ENCODE measurements at regions not wholly inside any gene's neighbourhood (a gene's known extent, or its start where the extent isn't known, plus 50 kb on each side); places are given as distances from the start of the nearest gene placed in this dataset.
A peak's percentile ranks its signal among the peaks of the same experiment; 100 is the strongest.

DNA sequence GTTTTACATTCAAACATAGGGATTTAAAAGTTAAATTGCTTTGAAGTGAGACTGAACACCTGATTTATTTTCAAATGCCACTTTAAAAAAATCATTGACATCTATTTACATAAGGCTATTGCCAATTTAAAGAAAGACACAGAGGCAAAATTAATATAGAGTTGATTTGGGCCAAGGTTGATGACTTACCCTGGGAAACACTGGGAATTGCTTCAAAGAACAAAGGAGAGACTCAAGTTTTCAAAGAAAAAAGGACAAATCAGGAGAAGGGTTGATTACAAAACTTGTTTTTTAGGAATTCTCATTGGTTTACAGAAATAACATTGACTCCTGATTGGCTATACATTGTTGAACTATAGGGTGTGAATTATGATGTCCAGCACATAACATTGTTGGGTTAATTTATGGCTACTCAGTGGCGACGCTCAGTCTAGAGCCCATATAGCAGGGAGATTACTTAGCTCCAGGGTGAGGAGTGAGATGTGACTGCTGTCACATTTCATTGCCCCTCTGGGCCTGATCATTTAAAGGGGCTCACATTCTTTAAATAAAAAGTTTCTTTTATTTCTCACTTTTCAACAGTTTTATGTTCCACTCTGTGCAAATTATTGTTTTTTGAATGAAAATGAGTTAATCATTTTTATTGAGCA lies 184.6 kb downstream of the SPATA18 start:
- Mint-ChIP-seq H3K36me3 (no peaks in the 10 kb centered on the region), H3K4me1 (no peaks in the 10 kb centered on the region), H3K4me3 (no peak overlapping the region), H3K9me3 (peaks cover 0 to 4% (median 2%) of the 10 kb centered on the region in 5 donors), H3K27me3 (peaks cover 0 to 2% of the 10 kb centered on the region in 2 donors), H3K27ac (peak overlapping the region in 1 of 8 donors; percentile 27)
- H3K4me1 ChIP-seq (ENCODE audit: insufficient read depth, low read length), result no peaks in the 10 kb centered on the region
- ChIA-PET POLR2A (no interaction called here), CTCF (no interaction called here)
- no peak overlapping the region for H3K4me3 ChIP-seq (ENCODE audit: low read length)
- no peak for DNase-seq
- H3K36me3 ChIP-seq (ENCODE audit: insufficient read depth, low read length), result no peaks in the 10 kb centered on the region
- H3K9me3 ChIP-seq (ENCODE audit: low read length), result no peaks in the 10 kb centered on the region
- no peaks in the 10 kb centered on the region for H3K27me3 ChIP-seq (ENCODE audit: insufficient read depth, low read length, poor library complexity, severe bottlenecking)
- no peak overlapping the region for H3K27ac ChIP-seq (ENCODE audit: low read depth, low read length)

DNA sequence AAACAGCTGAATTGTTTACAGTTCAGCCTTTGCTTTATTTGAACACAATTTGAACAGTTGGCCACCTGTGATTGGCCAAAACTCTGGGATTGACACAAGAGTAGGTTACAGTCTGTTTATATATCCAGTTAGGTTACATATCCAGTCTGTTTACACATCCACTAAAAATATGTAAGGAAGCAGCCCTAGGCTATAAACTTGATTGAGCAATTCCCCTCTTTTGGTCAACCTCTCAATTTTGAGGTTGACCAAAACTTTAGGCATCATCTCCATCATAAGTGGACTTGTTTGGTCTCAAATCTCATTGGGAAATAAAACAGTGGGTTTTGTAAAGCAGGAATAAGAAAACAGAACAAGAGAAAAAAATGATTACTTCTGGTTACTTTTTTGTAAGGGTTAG lies 190.8 kb downstream of the SPATA18 start:
- POLR2A ChIA-PET, result no interaction called here
- no peaks in the 10 kb centered on the region for H3K36me3 ChIP-seq (ENCODE audit: insufficient read depth, low read length)
- H3K4me1 ChIP-seq (ENCODE audit: insufficient read depth, low read length), result no peaks in the 10 kb centered on the region
- no peak for DNase-seq
- no peak overlapping the region for H3K4me3 ChIP-seq (ENCODE audit: low read length)
- no peaks in the 10 kb centered on the region for H3K9me3 ChIP-seq (ENCODE audit: low read length)
- H3K27ac Mint-ChIP-seq, result no peak overlapping the region
- peaks cover 1 to 7% (median 2%) of the 10 kb centered on the region in 5 donors for H3K9me3 Mint-ChIP-seq
- H3K27me3 ChIP-seq (ENCODE audit: insufficient read depth, low read length, poor library complexity, severe bottlenecking), result no peaks in the 10 kb centered on the region
- CTCF ChIA-PET, result no interaction called here
- no peak overlapping the region for H3K27ac ChIP-seq (ENCODE audit: low read depth, low read length)
- no peaks in the 10 kb centered on the region for H3K4me1 Mint-ChIP-seq
- H3K27me3 Mint-ChIP-seq, result no peaks in the 10 kb centered on the region
- H3K4me3 Mint-ChIP-seq, result no peak overlapping the region
- H3K36me3 Mint-ChIP-seq, result no peaks in the 10 kb centered on the region

DNA sequence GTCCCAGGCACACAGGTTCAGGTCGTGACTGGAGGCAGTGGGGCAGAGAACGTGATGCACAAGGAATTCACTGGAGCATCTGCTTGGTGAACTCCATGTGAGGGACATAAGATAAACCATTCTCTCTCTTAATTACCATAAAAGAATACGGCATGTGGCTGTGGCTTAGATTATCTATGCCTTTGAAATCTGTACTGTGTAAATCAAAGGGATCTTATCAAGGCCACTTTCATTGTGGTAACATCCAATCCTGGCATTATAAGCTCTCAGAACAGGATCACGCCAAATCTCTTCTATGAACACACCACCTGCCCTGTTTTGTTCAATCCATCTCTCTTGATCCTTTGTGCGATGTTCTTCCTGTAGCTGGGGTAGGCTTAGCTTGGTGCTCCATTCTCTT lies 192.3 kb downstream of the SPATA18 start:
- Mint-ChIP-seq H3K27ac (no peak overlapping the region), H3K4me1 (no peaks in the 10 kb centered on the region), H3K9me3 (peaks cover 2 to 7% (median 4%) of the 10 kb centered on the region in 5 donors), H3K4me3 (no peak overlapping the region), H3K36me3 (no peaks in the 10 kb centered on the region), H3K27me3 (no peaks in the 10 kb centered on the region)
- Histone ChIP-seq H3K9me3 (ENCODE audit: low read length) (no peaks in the 10 kb centered on the region), H3K36me3 (ENCODE audit: insufficient read depth, low read length) (no peaks in the 10 kb centered on the region), H3K27me3 (ENCODE audit: insufficient read depth, low read length, poor library complexity, severe bottlenecking) (no peaks in the 10 kb centered on the region), H3K4me1 (ENCODE audit: insufficient read depth, low read length) (no peaks in the 10 kb centered on the region), H3K27ac (ENCODE audit: low read depth, low read length) (no peak overlapping the region), H3K4me3 (ENCODE audit: low read length) (no peak overlapping the region)
- DNase-seq, result no peak
- POLR2A ChIA-PET, result no interaction called here
- CTCF ChIA-PET, result no interaction called here

DNA sequence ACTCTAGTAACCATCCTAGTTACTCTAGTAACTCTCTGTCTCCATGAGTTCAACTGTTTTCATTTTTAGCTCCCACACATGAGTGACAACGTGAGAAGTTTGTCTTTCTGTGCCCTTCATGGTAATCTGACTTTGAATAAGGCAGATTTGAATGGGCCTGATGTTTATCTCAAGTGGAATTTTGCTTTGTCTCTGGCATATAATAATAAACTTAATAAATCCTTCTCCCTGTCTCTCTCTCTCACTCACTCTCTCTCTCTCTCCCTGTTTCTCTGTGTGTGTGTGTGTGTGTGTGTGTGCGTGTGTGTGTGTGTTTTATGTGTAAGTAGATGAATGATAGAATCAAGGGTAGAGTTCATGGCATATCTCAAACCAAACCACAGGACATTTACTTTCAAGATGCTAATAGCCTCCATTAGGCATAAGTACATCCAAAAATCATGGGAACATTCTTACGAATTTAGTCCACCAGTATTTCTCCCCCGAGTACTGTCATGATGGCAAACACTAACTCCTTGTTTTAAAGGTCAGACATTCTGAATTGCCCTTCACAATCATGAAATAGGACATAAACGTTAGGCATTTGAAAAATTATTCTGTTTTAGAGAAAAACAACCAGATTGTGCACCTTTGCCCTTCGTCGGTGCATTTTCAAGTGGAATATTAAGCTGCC lies 193.1 kb downstream of the SPATA18 start:
- Mint-ChIP-seq H3K4me1 (no peaks in the 10 kb centered on the region), H3K4me3 (no peak overlapping the region), H3K9me3 (peaks cover 2 to 7% (median 5%) of the 10 kb centered on the region in 5 donors), H3K27me3 (no peaks in the 10 kb centered on the region), H3K36me3 (no peaks in the 10 kb centered on the region), H3K27ac (no peak overlapping the region)
- ChIA-PET CTCF (no interaction called here), POLR2A (no interaction called here)
- Histone ChIP-seq H3K9me3 (ENCODE audit: low read length) (no peaks in the 10 kb centered on the region), H3K27ac (ENCODE audit: low read depth, low read length) (no peak overlapping the region), H3K36me3 (ENCODE audit: insufficient read depth, low read length) (no peaks in the 10 kb centered on the region), H3K4me3 (ENCODE audit: low read length) (no peak overlapping the region), H3K27me3 (ENCODE audit: insufficient read depth, low read length, poor library complexity, severe bottlenecking) (no peaks in the 10 kb centered on the region), H3K4me1 (ENCODE audit: insufficient read depth, low read length) (no peaks in the 10 kb centered on the region)
- DNase-seq, result no peak

DNA sequence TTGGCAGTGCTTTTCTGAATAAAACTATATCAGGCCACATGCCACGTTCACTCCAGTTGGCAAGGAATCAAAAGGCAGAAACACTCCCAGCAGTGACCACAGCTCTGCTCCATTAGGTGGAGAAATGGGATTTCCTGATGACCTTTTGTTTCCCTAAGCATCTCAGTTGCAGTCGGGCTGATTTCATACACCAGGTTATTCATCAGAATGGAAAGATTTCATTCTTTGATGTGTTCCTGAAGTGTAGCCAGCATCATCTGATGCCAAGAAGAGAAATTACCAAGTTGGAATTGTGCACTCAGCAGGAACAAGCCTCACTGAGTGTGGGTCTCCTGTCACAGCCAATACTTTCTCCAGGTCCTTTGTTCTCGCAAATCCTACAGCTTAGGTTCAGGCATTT lies 193.7 kb downstream of the SPATA18 start:
- no peak overlapping the region for H3K27ac Mint-ChIP-seq
- Histone ChIP-seq H3K4me1 (ENCODE audit: insufficient read depth, low read length) (no peaks in the 10 kb centered on the region), H3K36me3 (ENCODE audit: insufficient read depth, low read length) (no peaks in the 10 kb centered on the region), H3K4me3 (ENCODE audit: low read length) (no peak overlapping the region), H3K27ac (ENCODE audit: low read depth, low read length) (no peak overlapping the region), H3K27me3 (ENCODE audit: insufficient read depth, low read length, poor library complexity, severe bottlenecking) (no peaks in the 10 kb centered on the region), H3K9me3 (ENCODE audit: low read length) (no peaks in the 10 kb centered on the region)
- H3K9me3 Mint-ChIP-seq, result peaks cover 2 to 7% (median 5%) of the 10 kb centered on the region in 5 donors
- CTCF ChIA-PET, result no interaction called here
- no peaks in the 10 kb centered on the region for H3K36me3 Mint-ChIP-seq
- no peak overlapping the region for H3K4me3 Mint-ChIP-seq
- H3K4me1 Mint-ChIP-seq, result no peaks in the 10 kb centered on the region
- H3K27me3 Mint-ChIP-seq, result no peaks in the 10 kb centered on the region
- no peak for DNase-seq
- POLR2A ChIA-PET, result no interaction called here

DNA sequence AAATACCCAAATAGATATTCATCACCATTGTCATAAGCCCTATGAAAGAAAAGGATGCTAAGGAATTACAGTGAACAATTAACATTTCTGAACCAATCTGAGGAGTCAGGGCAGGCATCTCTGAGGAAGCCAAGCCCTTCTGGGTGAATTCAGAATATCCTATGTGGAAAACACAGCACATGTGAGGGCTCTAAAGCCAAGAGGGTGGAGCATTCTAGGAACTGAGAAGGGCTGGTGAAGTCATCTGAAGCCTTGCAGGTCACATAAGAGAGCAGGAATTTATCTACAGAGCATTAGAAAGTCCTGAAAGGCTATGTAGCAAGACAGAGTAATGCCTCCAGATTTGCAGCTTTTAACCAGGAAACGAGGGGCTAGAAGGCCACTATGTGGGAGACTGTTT lies 195.7 kb downstream of the SPATA18 start:
- POLR2A ChIA-PET, result no interaction called here
- no peaks in the 10 kb centered on the region for H3K9me3 ChIP-seq (ENCODE audit: low read length)

DNA sequence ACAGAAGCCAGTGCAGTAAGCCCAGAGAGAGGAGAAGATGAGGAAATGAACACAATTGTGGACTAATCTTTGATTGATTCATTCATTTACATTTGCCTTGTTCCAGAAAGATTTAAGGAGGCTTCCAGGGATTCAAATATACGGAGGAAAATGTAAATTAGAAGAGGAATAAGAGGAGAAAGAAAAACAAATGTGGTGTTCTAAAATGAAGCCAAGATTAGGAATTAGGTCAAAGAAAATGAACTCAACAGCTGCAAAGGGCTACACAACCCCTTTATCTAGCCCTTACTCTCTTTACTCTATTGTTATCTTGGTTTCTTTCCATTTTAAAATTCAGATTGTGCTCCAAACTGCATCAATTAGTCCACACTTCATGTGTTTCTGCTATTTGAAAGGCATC lies 196.8 kb downstream of the SPATA18 start:
- CTCF ChIA-PET, result no interaction called here
- no peaks in the 10 kb centered on the region for H3K36me3 ChIP-seq (ENCODE audit: insufficient read depth, low read length)
- no peak overlapping the region for H3K4me3 Mint-ChIP-seq
- no peak overlapping the region for H3K27ac Mint-ChIP-seq
- H3K9me3 Mint-ChIP-seq, result peaks cover 3 to 9% (median 6%) of the 10 kb centered on the region in 5 donors
- DNase-seq, result no peak
- no peaks in the 10 kb centered on the region for H3K9me3 ChIP-seq (ENCODE audit: low read length)
- no peak overlapping the region for H3K27ac ChIP-seq (ENCODE audit: low read depth, low read length)
- no peaks in the 10 kb centered on the region for H3K27me3 Mint-ChIP-seq
- POLR2A ChIA-PET, result no interaction called here
- no peaks in the 10 kb centered on the region for H3K36me3 Mint-ChIP-seq
- no peaks in the 10 kb centered on the region for H3K27me3 ChIP-seq (ENCODE audit: insufficient read depth, low read length, poor library complexity, severe bottlenecking)
- H3K4me3 ChIP-seq (ENCODE audit: low read length), result no peak overlapping the region
- no peaks in the 10 kb centered on the region for H3K4me1 ChIP-seq (ENCODE audit: insufficient read depth, low read length)
- H3K4me1 Mint-ChIP-seq, result no peaks in the 10 kb centered on the region

More for the DNA sequence above, 195.7 kb downstream of the SPATA18 start:
- no peaks in the 10 kb centered on the region for H3K4me1 Mint-ChIP-seq
- no peaks in the 10 kb centered on the region for H3K27me3 Mint-ChIP-seq
- CTCF ChIA-PET, result no interaction called here
- no peak for DNase-seq
- no peak overlapping the region for H3K4me3 Mint-ChIP-seq
- Histone ChIP-seq H3K36me3 (ENCODE audit: insufficient read depth, low read length) (no peaks in the 10 kb centered on the region), H3K4me3 (ENCODE audit: low read length) (no peak overlapping the region), H3K27ac (ENCODE audit: low read depth, low read length) (no peak overlapping the region), H3K27me3 (ENCODE audit: insufficient read depth, low read length, poor library complexity, severe bottlenecking) (no peaks in the 10 kb centered on the region), H3K4me1 (ENCODE audit: insufficient read depth, low read length) (no peaks in the 10 kb centered on the region)
- peaks cover 0 to 6% (median 2%) of the 10 kb centered on the region in 5 donors for H3K9me3 Mint-ChIP-seq
- no peak overlapping the region for H3K27ac Mint-ChIP-seq
- H3K36me3 Mint-ChIP-seq, result no peaks in the 10 kb centered on the region

DNA sequence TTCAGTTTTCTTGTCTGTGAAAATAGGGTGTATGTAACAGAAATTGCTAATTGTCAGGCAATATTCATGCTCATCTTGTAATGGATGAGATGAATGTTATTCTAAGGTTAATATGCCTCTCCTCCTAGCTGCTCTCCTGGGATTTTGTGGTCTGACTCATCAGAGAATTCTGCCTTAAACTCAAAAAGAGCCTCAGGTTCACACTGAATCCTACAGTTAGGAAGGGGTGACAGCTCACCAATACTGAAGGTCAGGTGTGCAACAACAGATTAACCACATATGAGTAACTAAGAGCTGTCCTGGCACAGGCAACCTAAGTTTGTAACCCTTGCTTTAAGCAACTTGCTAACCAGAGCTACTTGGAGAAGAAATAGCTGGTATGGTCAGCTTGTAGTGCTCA lies 197.7 kb downstream of the SPATA18 start:
- Mint-ChIP-seq H3K4me1 (no peaks in the 10 kb centered on the region), H3K9me3 (peaks cover 3 to 12% (median 6%) of the 10 kb centered on the region in 5 donors), H3K27me3 (no peaks in the 10 kb centered on the region), H3K36me3 (no peaks in the 10 kb centered on the region), H3K27ac (no peak overlapping the region), H3K4me3 (no peak overlapping the region)
- Histone ChIP-seq H3K4me1 (ENCODE audit: insufficient read depth, low read length) (no peaks in the 10 kb centered on the region), H3K9me3 (ENCODE audit: low read length) (no peaks in the 10 kb centered on the region), H3K4me3 (ENCODE audit: low read length) (no peak overlapping the region), H3K36me3 (ENCODE audit: insufficient read depth, low read length) (no peaks in the 10 kb centered on the region), H3K27ac (ENCODE audit: low read depth, low read length) (no peak overlapping the region), H3K27me3 (ENCODE audit: insufficient read depth, low read length, poor library complexity, severe bottlenecking) (no peaks in the 10 kb centered on the region)
- ChIA-PET POLR2A (no interaction called here), CTCF (no interaction called here)
- DNase-seq, result no peak

Data from CD8-positive, alpha-beta memory T cell (primary cell).